Esophagus squamous epithelium (tissue), 4 donors: ENCODE measurements at regions not wholly inside any gene's neighbourhood (a gene's known extent, or its start where the extent isn't known, plus 50 kb on each side); places are given as distances from the start of the nearest gene placed in this dataset.

Experiments
- POLR2A ChIP-seq, 4 donors: fragments of 450-650 bp; IDR thresholded peaks; one replicate each; pipeline ENCODE4 v1.6.1; 2017; ENCODE audit warnings: antibody characterized with exemption in 4 of 4, mild to moderate bottlenecking in 4 of 4, moderate library complexity in 3 of 4
- TF ChIP-seq, protein P1 (sequence below), 6 experiments: fragments of 450-650 bp in 4 of 6; fragments of 200-600 bp in 2 of 6; sonication (generic) in 2 of 6; IDR thresholded peaks; one replicate each; pipeline ENCODE4 v1.5.1; 2016 to 2019; ENCODE audit warnings: antibody characterized with exemption in 6 of 6, mild to moderate bottlenecking in 4 of 6, moderate library complexity in 4 of 6

- TF ChIP-seq, protein P1, sequence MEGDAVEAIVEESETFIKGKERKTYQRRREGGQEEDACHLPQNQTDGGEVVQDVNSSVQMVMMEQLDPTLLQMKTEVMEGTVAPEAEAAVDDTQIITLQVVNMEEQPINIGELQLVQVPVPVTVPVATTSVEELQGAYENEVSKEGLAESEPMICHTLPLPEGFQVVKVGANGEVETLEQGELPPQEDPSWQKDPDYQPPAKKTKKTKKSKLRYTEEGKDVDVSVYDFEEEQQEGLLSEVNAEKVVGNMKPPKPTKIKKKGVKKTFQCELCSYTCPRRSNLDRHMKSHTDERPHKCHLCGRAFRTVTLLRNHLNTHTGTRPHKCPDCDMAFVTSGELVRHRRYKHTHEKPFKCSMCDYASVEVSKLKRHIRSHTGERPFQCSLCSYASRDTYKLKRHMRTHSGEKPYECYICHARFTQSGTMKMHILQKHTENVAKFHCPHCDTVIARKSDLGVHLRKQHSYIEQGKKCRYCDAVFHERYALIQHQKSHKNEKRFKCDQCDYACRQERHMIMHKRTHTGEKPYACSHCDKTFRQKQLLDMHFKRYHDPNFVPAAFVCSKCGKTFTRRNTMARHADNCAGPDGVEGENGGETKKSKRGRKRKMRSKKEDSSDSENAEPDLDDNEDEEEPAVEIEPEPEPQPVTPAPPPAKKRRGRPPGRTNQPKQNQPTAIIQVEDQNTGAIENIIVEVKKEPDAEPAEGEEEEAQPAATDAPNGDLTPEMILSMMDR (IDR thresholded peaks at IDR 0.05): no peak
- TF ChIP-seq POLR2A (IDR thresholded peaks at IDR 0.05): no peak
These were observed 221.2 kb upstream of the TMPO start for GRCh38 chr12:98294051-98294805.
